ENCODE measurements at regions not wholly inside any gene's neighbourhood (a gene's known extent, or its start where the extent isn't known, plus 50 kb on each side); places are given as distances from the start of the nearest gene placed in this dataset.
A peak's percentile ranks its signal among the peaks of the same experiment; 100 is the strongest.

GRCh38 chr4:20302336-20302735, 50.6 kb downstream of the SLIT2 start:
- Mint-ChIP-seq H3K4me3 (no peak overlapping the region), H3K36me3 (peaks cover 13% of the 10 kb centered on the region), H3K27ac (no peak overlapping the region), H3K4me1 (peaks cover 2% of the 10 kb centered on the region), H3K9me3 (no peaks in the 10 kb centered on the region), H3K27me3 (ENCODE audit: insufficient read depth, low read depth) (no peaks in the 10 kb centered on the region)
- H4K20me1 ChIP-seq (ENCODE audit: low read depth), result no peaks in the 10 kb centered on the region
- H3K79me2 ChIP-seq (ENCODE audit: low read depth), result no peaks in the 10 kb centered on the region
- no peaks in the 10 kb centered on the region for H3F3A ChIP-seq (ENCODE audit: low read depth)
- no peaks in the 10 kb centered on the region for H3K36me3 ChIP-seq
- no peak for DNase-seq (ENCODE audit: low spot score)
- H3K9ac ChIP-seq, result no peak overlapping the region
- no peak overlapping the region for H3K4me3 ChIP-seq
- H3K4me2 ChIP-seq, result no peak overlapping the region
- no peaks in the 10 kb centered on the region for H3K4me1 ChIP-seq
- no peaks in the 10 kb centered on the region for H3K9me3 ChIP-seq (ENCODE audit: low read depth)
- H2AFZ ChIP-seq (replicated peaks), result no peak overlapping the region
- H3K27ac ChIP-seq, result no peak overlapping the region
- TF ChIP-seq EZH2 (IDR thresholded peaks at IDR 0.05) (no peak), EZH2phosphoT487 (IDR thresholded peaks at IDR 0.05) (no peak), CTCF (IDR thresholded peaks at IDR 0.05) (no peak)
- H3K27me3 ChIP-seq, result no peaks in the 10 kb centered on the region

GRCh38 chr4:20305976-20306375, 54.3 kb downstream of the SLIT2 start:
- H3K27ac Mint-ChIP-seq, result no peak overlapping the region
- Histone ChIP-seq H3K36me3 (no peaks in the 10 kb centered on the region), H3K9ac (no peak overlapping the region), H3K4me3 (no peak overlapping the region), H3K4me1 (no peaks in the 10 kb centered on the region), H4K20me1 (ENCODE audit: low read depth) (no peaks in the 10 kb centered on the region), H3F3A (ENCODE audit: low read depth) (no peaks in the 10 kb centered on the region), H3K79me2 (ENCODE audit: low read depth) (no peaks in the 10 kb centered on the region), H2AFZ (replicated peaks) (no peak overlapping the region), H3K27me3 (no peaks in the 10 kb centered on the region), H3K27ac (no peak overlapping the region), H3K4me2 (no peak overlapping the region), H3K9me3 (ENCODE audit: low read depth) (no peaks in the 10 kb centered on the region)
- H3K4me1 Mint-ChIP-seq, result peaks cover 2% of the 10 kb centered on the region
- TF ChIP-seq CTCF (IDR thresholded peaks at IDR 0.05), result peak; percentile 14
- TF ChIP-seq EZH2phosphoT487 (IDR thresholded peaks at IDR 0.05), result no peak
- H3K4me3 Mint-ChIP-seq, result no peak overlapping the region
- peaks cover 22% of the 10 kb centered on the region for H3K36me3 Mint-ChIP-seq
- H3K9me3 Mint-ChIP-seq, result peaks cover 8% of the 10 kb centered on the region
- H3K27me3 Mint-ChIP-seq (ENCODE audit: insufficient read depth, low read depth), result no peaks in the 10 kb centered on the region
- DNase-seq (ENCODE audit: low spot score), result no peak

DNA sequence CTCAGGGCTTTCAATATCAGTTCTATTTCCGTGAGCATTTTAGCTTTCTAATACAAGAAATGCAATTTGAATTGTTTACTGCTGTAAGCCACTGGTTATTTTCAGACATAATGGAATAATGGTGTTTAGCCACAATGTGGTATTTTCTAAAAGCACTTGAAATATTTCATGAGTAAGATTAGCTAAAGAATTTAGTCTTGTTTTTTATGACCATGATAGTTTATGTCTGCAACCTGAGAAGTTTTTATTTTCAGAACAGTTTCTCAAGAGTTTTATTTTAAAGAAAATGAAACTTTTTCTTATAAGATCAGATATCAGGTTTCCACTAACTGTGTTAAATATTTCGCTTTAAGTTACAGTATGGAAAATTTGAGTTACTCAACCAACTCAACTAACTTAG, 60.2 kb downstream of the SLIT2 start:
- Histone ChIP-seq H3K4me3 (no peak overlapping the region), H3K36me3 (no peaks in the 10 kb centered on the region), H3K4me2 (no peak overlapping the region), H3K9me3 (ENCODE audit: low read depth) (no peaks in the 10 kb centered on the region), H3K4me1 (no peaks in the 10 kb centered on the region), H3K79me2 (ENCODE audit: low read depth) (no peaks in the 10 kb centered on the region), H4K20me1 (ENCODE audit: low read depth) (no peaks in the 10 kb centered on the region), H3K9ac (no peak overlapping the region), H3F3A (ENCODE audit: low read depth) (no peaks in the 10 kb centered on the region), H2AFZ (replicated peaks) (no peak overlapping the region), H3K27ac (no peak overlapping the region), H3K27me3 (no peaks in the 10 kb centered on the region)
- TF ChIP-seq EZH2phosphoT487 (IDR thresholded peaks at IDR 0.05), result no peak
- no peak for TF ChIP-seq EZH2 (IDR thresholded peaks at IDR 0.05)
- no peak for TF ChIP-seq CTCF (IDR thresholded peaks at IDR 0.05)
- DNase-seq (ENCODE audit: low spot score), result no peak
- H3K36me3 Mint-ChIP-seq, result peaks cover 21% of the 10 kb centered on the region
- H3K4me3 Mint-ChIP-seq, result no peak overlapping the region
- peaks cover 18% of the 10 kb centered on the region for H3K9me3 Mint-ChIP-seq
- no peak overlapping the region for H3K27ac Mint-ChIP-seq
- H3K27me3 Mint-ChIP-seq (ENCODE audit: insufficient read depth, low read depth), result no peaks in the 10 kb centered on the region
- peaks cover 15% of the 10 kb centered on the region for H3K4me1 Mint-ChIP-seq
